PC-3 (cell line): ENCODE measurements at regions not wholly inside any gene's neighbourhood (a gene's known extent, or its start where the extent isn't known, plus 50 kb on each side); places are given as distances from the start of the nearest gene placed in this dataset.
"Not testable (repeated sequence)": the region's sequence is repeated elsewhere in the genome, so short reads cannot be mapped to it uniquely, and the experiment has no call there.

Source experiments
- ATAC-seq: fragments of 200-7000 bp; cut with Tn5 transposase; 2 replicates; pipeline ENCODE4 v1.9.1; 2020; ENCODE audit warnings: mild to moderate bottlenecking, moderate library complexity
- BruUV-seq: library from RNA; stranded (reverse); fragments of 400-500 nt; replicated peaks from 2 replicates; lab custom pipeline; 2021; lab: Mats Ljungman, UMichigan
- CTCF ChIA-PET: fragments of 300-600 bp; sonication (Branson Sonifier 250); formaldehyde crosslinking; loops from one replicate; lab custom pipeline; 2022; ENCODE audit warnings: antibody characterized with exemption; lab: Charles Lee
- POLR2A ChIA-PET: fragments of 300-600 bp; sonication (Branson Sonifier 250); formaldehyde crosslinking; loops from one replicate; lab custom pipeline; 2022; ENCODE audit warnings: antibody characterized with exemption; ENCODE audit not compliant: unreplicated experiment; lab: Charles Lee
- DNase-seq: peaks from one replicate; pipeline ENCODE4 v3.0.0-alpha.2; 2015
- H2AFZ ChIP-seq: fragments of 300-600 bp; sonication (generic); 2 replicates; pipeline ENCODE4 v1.6.0; 2016; ENCODE audit warnings: antibody characterized with exemption, low read length
- H3F3A ChIP-seq: fragments of 300-600 bp; sonication (generic); one replicate; pipeline ENCODE4 v1.6.0; 2017; ENCODE audit warnings: antibody characterized with exemption, low read length, control low read depth, mild to moderate bottlenecking; ENCODE audit not compliant: unreplicated experiment
- H3K27ac ChIP-seq: fragments of 300-600 bp; sonication (generic); 2 replicates; pipeline ENCODE4 v1.5.1; 2016; ENCODE audit warnings: mild to moderate bottlenecking, low read length
- H3K27me3 ChIP-seq: fragments of 300-600 bp; sonication (generic); 2 replicates; pipeline ENCODE4 v1.6.1; 2016; ENCODE audit warnings: low read length, mixed read lengths
- H3K36me3 ChIP-seq: fragments of 300-600 bp; sonication (generic); 2 replicates; pipeline ENCODE4 v1.6.1; 2016; ENCODE audit warnings: low read depth, mixed run types, low read length, mixed read lengths
- H3K4me1 ChIP-seq: fragments of 300-600 bp; sonication (generic); 2 replicates; pipeline ENCODE4 v1.5.1; 2016; ENCODE audit warnings: low read length; ENCODE audit not compliant: insufficient read depth
- H3K4me2 ChIP-seq: fragments of 300-600 bp; sonication (generic); 2 replicates; pipeline ENCODE4 v1.6.0; 2016; ENCODE audit warnings: low read length
- H3K4me3 ChIP-seq: fragments of 300-600 bp; sonication (generic); 2 replicates; pipeline ENCODE4 v1.5.1; 2016; ENCODE audit warnings: mild to moderate bottlenecking, low read length, mixed read lengths
- H3K79me2 ChIP-seq: fragments of 300-600 bp; sonication (generic); 2 replicates; pipeline ENCODE4 v1.6.1; 2017; ENCODE audit warnings: low read length, mixed read lengths
- H3K9ac ChIP-seq: fragments of 300-600 bp; sonication (generic); 2 replicates; pipeline ENCODE4 v1.6.0; 2016; ENCODE audit warnings: mild to moderate bottlenecking, low read length
- H3K9me2 ChIP-seq: fragments of 300-600 bp; sonication (generic); replicated peaks from 2 replicates; pipeline ENCODE4 v1.6.1; 2016; ENCODE audit warnings: mixed run types, low read length, mixed read lengths
- H3K9me3 ChIP-seq: fragments of 300-600 bp; sonication (generic); 2 replicates; pipeline ENCODE4 v1.6.1; 2016; ENCODE audit warnings: low read length, mixed read lengths
- H4K20me1 ChIP-seq: fragments of 300-600 bp; sonication (generic); 2 replicates; pipeline ENCODE4 v1.6.1; 2016; ENCODE audit warnings: low read length, mixed read lengths
- EZH2 ChIP-seq: fragments of 300-600 bp; sonication (generic); IDR thresholded peaks from one replicate; pipeline ENCODE4 v1.6.1; 2017; ENCODE audit warnings: antibody characterized with exemption, mild to moderate bottlenecking, low read length; ENCODE audit not compliant: unreplicated experiment
- EZH2phosphoT487 ChIP-seq: fragments of 300-600 bp; sonication (generic); IDR thresholded peaks from 2 replicates; pipeline ENCODE4 v1.6.1; 2018; ENCODE audit warnings: mild to moderate bottlenecking, antibody characterized with exemption, low read length, borderline replicate concordance
- intact Hi-C: fragments of 100-400 bp; cut with micrococcal nuclease; formaldehyde crosslinking; loops from 2 replicates; pipeline ENCODE4 v1.9.0; 2023
- TF ChIP-seq, protein P1 (sequence below): fragments of 300-600 bp; sonication (generic); conservative IDR thresholded peaks from 2 replicates; pipeline ENCODE4 v1.5.1; 2017; ENCODE audit warnings: antibody characterized with exemption, low read depth, mild to moderate bottlenecking, low read length

DNA sequence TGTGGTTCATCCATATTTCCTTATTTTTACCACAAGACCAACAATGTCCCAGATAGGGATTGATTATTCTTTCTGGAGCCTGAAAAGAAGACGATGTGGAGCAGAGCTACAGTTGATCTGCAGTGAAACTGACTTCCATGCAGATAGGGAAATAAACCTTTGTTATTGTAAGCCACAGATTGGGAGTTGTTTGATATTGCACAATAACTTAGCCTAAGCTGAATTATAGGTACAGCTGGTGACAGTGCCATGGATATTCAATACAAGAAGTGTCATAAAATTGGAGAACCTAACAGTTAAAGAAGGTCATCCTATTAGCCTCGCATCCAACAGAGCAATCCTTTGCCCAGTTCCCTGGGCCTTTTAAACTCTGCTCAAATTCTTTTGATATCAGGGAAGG is 367.7 kb upstream of the PPP2R3A start:
- Histone ChIP-seq H3K9me2 (no peaks in the 10 kb centered on the region), H3F3A (no peaks in the 10 kb centered on the region), H4K20me1 (no peaks in the 10 kb centered on the region), H3K27me3 (peaks cover 17% of the 10 kb centered on the region; the same call in 1 of the 2 replicates), H3K9ac (no peak overlapping the region), H3K79me2 (no peaks in the 10 kb centered on the region), H3K4me2 (no peak overlapping the region), H2AFZ (no peak overlapping the region), H3K4me3 (no peak overlapping the region), H3K9me3 (no peaks in the 10 kb centered on the region), H3K4me1 (no peaks in the 10 kb centered on the region), H3K36me3 (no peaks in the 10 kb centered on the region), H3K27ac (no peak overlapping the region)
- no peak for ATAC-seq
- CTCF ChIA-PET = no interaction called here
- intact Hi-C loops = no loop called here
- BruUV-seq = no TSS peak
- TF ChIP-seq EZH2 (no peak), EZH2phosphoT487 (no peak)
- TF ChIP-seq, protein P1, sequence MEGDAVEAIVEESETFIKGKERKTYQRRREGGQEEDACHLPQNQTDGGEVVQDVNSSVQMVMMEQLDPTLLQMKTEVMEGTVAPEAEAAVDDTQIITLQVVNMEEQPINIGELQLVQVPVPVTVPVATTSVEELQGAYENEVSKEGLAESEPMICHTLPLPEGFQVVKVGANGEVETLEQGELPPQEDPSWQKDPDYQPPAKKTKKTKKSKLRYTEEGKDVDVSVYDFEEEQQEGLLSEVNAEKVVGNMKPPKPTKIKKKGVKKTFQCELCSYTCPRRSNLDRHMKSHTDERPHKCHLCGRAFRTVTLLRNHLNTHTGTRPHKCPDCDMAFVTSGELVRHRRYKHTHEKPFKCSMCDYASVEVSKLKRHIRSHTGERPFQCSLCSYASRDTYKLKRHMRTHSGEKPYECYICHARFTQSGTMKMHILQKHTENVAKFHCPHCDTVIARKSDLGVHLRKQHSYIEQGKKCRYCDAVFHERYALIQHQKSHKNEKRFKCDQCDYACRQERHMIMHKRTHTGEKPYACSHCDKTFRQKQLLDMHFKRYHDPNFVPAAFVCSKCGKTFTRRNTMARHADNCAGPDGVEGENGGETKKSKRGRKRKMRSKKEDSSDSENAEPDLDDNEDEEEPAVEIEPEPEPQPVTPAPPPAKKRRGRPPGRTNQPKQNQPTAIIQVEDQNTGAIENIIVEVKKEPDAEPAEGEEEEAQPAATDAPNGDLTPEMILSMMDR = no peak
- DNase-seq = no peak
- POLR2A ChIA-PET = no interaction called here

DNA sequence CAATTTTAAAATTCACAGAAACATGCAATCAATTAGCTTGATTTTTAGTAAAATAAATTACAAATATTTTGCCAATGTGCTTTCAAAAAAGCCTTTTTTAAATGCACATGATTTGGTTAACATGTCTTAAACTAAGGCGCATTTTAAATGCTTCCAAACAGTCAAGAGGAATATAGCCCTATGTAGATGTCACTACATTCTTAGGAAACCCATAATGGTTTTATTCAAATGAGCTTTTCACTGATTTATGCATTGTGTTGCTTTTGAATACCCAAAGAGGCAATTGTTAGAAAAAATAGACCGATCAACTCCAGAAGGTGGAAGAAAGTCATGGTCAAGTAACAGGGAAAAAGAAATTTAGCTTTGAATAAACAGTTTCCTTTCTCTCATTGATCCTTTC is 366.9 kb upstream of the PPP2R3A start:
- Histone ChIP-seq H3F3A (no peaks in the 10 kb centered on the region), H3K27ac (no peak overlapping the region), H3K4me2 (no peak overlapping the region), H3K27me3 (peaks cover 17% of the 10 kb centered on the region; the same call in 1 of the 2 replicates), H3K79me2 (no peaks in the 10 kb centered on the region), H3K9me2 (no peaks in the 10 kb centered on the region), H2AFZ (no peak overlapping the region), H3K4me1 (no peaks in the 10 kb centered on the region), H3K4me3 (no peak overlapping the region), H4K20me1 (no peaks in the 10 kb centered on the region), H3K9me3 (no peaks in the 10 kb centered on the region), H3K36me3 (no peaks in the 10 kb centered on the region), H3K9ac (no peak overlapping the region)
- CTCF ChIA-PET = no interaction called here
- TF ChIP-seq, protein P1 = no peak
- TF ChIP-seq EZH2phosphoT487 (no peak), EZH2 (no peak)
- POLR2A ChIA-PET = no interaction called here
- ATAC-seq (no peak), DNase-seq (no peak)
- intact Hi-C loops = no loop called here
- no TSS peak for BruUV-seq

DNA sequence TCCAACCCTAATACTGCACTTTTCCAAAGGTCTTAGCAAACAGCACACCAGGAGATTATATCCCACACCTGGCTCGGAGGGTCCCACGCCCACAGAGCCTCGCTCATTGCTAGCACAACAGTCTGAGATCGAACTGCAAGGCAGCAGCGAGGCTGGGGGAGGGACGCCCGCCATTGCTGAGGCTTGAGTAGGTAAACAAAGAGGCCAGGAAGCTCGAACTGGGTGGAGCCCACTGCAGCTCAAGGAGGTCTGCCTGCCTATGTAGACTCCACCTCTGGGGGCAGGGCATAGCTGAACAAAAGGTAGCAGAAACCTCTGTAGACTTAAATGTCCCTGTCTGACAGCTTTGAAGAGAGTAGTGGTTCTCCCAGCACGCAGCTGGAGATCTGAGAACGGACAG is 361.0 kb upstream of the PPP2R3A start:
- intact Hi-C loops, H3K79me2 ChIP-seq, H3K4me2 ChIP-seq, H4K20me1 ChIP-seq, H3F3A ChIP-seq, H3K9ac ChIP-seq, ATAC-seq, H3K4me3 ChIP-seq, H3K27me3 ChIP-seq, H3K27ac ChIP-seq, H3K9me2 ChIP-seq, H3K36me3 ChIP-seq, H3K9me3 ChIP-seq, BruUV-seq, H3K4me1 ChIP-seq, DNase-seq, H2AFZ ChIP-seq, CTCF ChIA-PET, POLR2A ChIA-PET: not testable (repeated sequence)
